ENCODE measurements at regions not wholly inside any gene's neighbourhood (a gene's known extent, or its start where the extent isn't known, plus 50 kb on each side); places are given as distances from the start of the nearest gene placed in this dataset.
"Not testable (repeated sequence)": the region's sequence is repeated elsewhere in the genome, so short reads cannot be mapped to it uniquely, and the experiment has no call there.

- no peak for DNase-seq
These were observed 160.5 kb upstream of the RASSF8 start for GRCh38 chr12:25797949-25798348.

- peak; percentile 20 for DNase-seq
These were observed 158.4 kb upstream of the RASSF8 start for GRCh38 chr12:25800101-25800500.

GRCh38 chr12:25801734-25802133, 156.7 kb upstream of the RASSF8 start:
- DNase-seq, result no peak

- DNase-seq, result no peak
These were observed 156.3 kb upstream of the RASSF8 start for GRCh38 chr12:25802143-25802542.

GRCh38 chr12:25803029-25803664, 155.3 kb upstream of the RASSF8 start:
- not testable (repeated sequence) for DNase-seq

- not testable (repeated sequence) for DNase-seq
These were observed 154.2 kb upstream of the RASSF8 start for GRCh38 chr12:25804286-25804685.

GRCh38 chr12:25806271-25806670, 152.2 kb upstream of the RASSF8 start:
- no peak for DNase-seq

- no peak for DNase-seq
These were observed 149.9 kb upstream of the RASSF8 start for GRCh38 chr12:25808604-25809003.

- DNase-seq, result no peak
These were observed 147.8 kb upstream of the RASSF8 start for GRCh38 chr12:25810683-25811082.

GRCh38 chr12:25811656-25812126, 146.8 kb upstream of the RASSF8 start:
- peak; percentile 49 for DNase-seq

GRCh38 chr12:25812295-25812694, 146.2 kb upstream of the RASSF8 start:
- DNase-seq, result no peak

- DNase-seq, result no peak
These were observed 144.6 kb upstream of the RASSF8 start for GRCh38 chr12:25813843-25814242.

GRCh38 chr12:25816637-25817036, 141.8 kb upstream of the RASSF8 start:
- DNase-seq, result no peak

- peak; percentile 37 for DNase-seq
These were observed 141.3 kb upstream of the RASSF8 start for GRCh38 chr12:25817166-25817565.

- DNase-seq, result no peak
These were observed 139.7 kb upstream of the RASSF8 start for GRCh38 chr12:25818596-25819390.

GRCh38 chr12:25819691-25820090, 138.8 kb upstream of the RASSF8 start:
- DNase-seq, result no peak

- DNase-seq, result no peak
These were observed 136.2 kb upstream of the RASSF8 start for GRCh38 chr12:25822281-25822680.

- DNase-seq, result no peak
These were observed 133.7 kb upstream of the RASSF8 start for GRCh38 chr12:25824734-25825133.

GRCh38 chr12:25825446-25825845, 133.0 kb upstream of the RASSF8 start:
- DNase-seq, result no peak

- no peak for DNase-seq
These were observed 131.3 kb upstream of the RASSF8 start for GRCh38 chr12:25827141-25827540.

- no peak for DNase-seq
These were observed 130.7 kb upstream of the RASSF8 start for GRCh38 chr12:25827747-25828146.

GRCh38 chr12:25828188-25828587, 130.3 kb upstream of the RASSF8 start:
- DNase-seq, result no peak

GRCh38 chr12:25829192-25829591, 129.3 kb upstream of the RASSF8 start:
- DNase-seq, result peak; percentile 71

GRCh38 chr12:25830456-25830855, 128.0 kb upstream of the RASSF8 start:
- DNase-seq, result no peak

Measured in inflammatory macrophage treated with lipopolysaccharide for 4 hours (primary cell).